ENCODE measurements at regions not wholly inside any gene's neighbourhood (a gene's known extent, or its start where the extent isn't known, plus 50 kb on each side); places are given as distances from the start of the nearest gene placed in this dataset.

GRCh38 chr1:87466621-87467020 is 137.9 kb downstream of the LMO4 start:
- no peak for DNase-seq (ENCODE audit: low spot score)
- H3K36me3 Mint-ChIP-seq (ENCODE audit: low read depth) = no peaks in the 10 kb centered on the region
- no peaks in the 10 kb centered on the region for H3K9me3 Mint-ChIP-seq (ENCODE audit: low read depth)
- no peak for TF ChIP-seq CTCF (IDR thresholded peaks at IDR 0.05)
- no peak overlapping the region for H3K4me3 Mint-ChIP-seq (ENCODE audit: unreplicated experiment)
- H3K27me3 Mint-ChIP-seq (ENCODE audit: low read depth) = no peaks in the 10 kb centered on the region
- H3K4me1 Mint-ChIP-seq (ENCODE audit: low read depth) = peaks cover 9% of the 10 kb centered on the region
- no peak overlapping the region for H3K27ac Mint-ChIP-seq (ENCODE audit: unreplicated experiment)

DNA sequence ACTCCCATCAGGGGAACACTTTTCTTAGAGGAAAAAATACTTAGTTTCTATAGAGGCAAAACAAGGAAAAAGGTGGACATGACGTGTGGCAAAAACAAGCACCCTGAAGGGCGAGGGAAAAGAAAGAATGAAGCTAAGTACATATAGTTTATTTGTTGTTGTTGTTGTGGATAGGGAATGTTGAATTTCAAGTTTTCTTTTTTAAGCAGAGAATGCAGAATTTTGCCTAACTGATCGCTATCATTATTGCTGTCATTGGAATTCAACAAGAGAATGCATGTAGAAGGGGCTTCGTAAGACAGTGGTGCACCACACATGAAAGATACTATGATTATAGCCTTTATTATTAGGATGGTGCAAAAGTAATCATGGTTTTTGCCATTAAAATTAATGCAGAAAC is 144.0 kb downstream of the LMO4 start:
- no peak for TF ChIP-seq CTCF (IDR thresholded peaks at IDR 0.05)
- Mint-ChIP-seq H3K4me3 (ENCODE audit: unreplicated experiment) (no peak overlapping the region), H3K27me3 (ENCODE audit: low read depth) (no peaks in the 10 kb centered on the region), H3K9me3 (ENCODE audit: low read depth) (no peaks in the 10 kb centered on the region), H3K27ac (ENCODE audit: unreplicated experiment) (no peak overlapping the region), H3K4me1 (ENCODE audit: low read depth) (peaks cover 5% of the 10 kb centered on the region), H3K36me3 (ENCODE audit: low read depth) (no peaks in the 10 kb centered on the region)
- no peak for DNase-seq (ENCODE audit: low spot score)

DNA sequence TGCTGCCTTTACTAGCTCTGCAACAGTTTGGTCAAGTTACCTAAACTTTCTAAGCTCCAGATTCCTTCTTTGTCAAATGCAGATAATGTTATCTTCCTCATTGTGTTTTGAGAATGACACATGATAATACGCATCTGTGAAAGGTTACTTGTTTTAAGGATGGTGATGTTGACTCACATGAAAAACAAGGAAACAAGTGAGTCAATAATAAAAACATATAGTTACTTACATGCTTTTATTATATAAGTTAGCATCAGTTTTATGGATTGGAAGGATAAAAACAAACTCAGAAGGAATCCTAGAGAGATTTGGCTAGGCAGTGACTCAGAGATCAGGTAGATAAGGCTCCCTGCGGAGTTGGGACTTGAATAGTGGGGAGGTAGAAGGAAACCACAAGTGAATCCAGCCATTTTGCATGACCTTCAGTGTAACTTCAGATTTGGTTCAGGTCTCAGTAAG is 144.6 kb downstream of the LMO4 start:
- no peak for TF ChIP-seq CTCF (IDR thresholded peaks at IDR 0.05)
- no peaks in the 10 kb centered on the region for H3K36me3 Mint-ChIP-seq (ENCODE audit: low read depth)
- H3K27me3 Mint-ChIP-seq (ENCODE audit: low read depth) = no peaks in the 10 kb centered on the region

GRCh38 chr1:87474098-87474497 is 145.4 kb downstream of the LMO4 start:
- Mint-ChIP-seq H3K27me3 (ENCODE audit: low read depth) (no peaks in the 10 kb centered on the region), H3K36me3 (ENCODE audit: low read depth) (no peaks in the 10 kb centered on the region), H3K4me3 (ENCODE audit: unreplicated experiment) (no peak overlapping the region), H3K9me3 (ENCODE audit: low read depth) (no peaks in the 10 kb centered on the region), H3K4me1 (ENCODE audit: low read depth) (peaks cover 5% of the 10 kb centered on the region), H3K27ac (ENCODE audit: unreplicated experiment) (no peak overlapping the region)
- TF ChIP-seq CTCF (IDR thresholded peaks at IDR 0.05) = no peak
- DNase-seq (ENCODE audit: low spot score) = no peak

More for the DNA sequence above, 144.6 kb downstream of the LMO4 start:
- Mint-ChIP-seq H3K9me3 (ENCODE audit: low read depth) (no peaks in the 10 kb centered on the region), H3K4me1 (ENCODE audit: low read depth) (peaks cover 5% of the 10 kb centered on the region), H3K4me3 (ENCODE audit: unreplicated experiment) (no peak overlapping the region), H3K27ac (ENCODE audit: unreplicated experiment) (no peak overlapping the region)
- DNase-seq (ENCODE audit: low spot score) = no peak

- no peaks in the 10 kb centered on the region for H3K9me3 Mint-ChIP-seq (ENCODE audit: low read depth)
- TF ChIP-seq CTCF (IDR thresholded peaks at IDR 0.05) = no peak
- H3K4me1 Mint-ChIP-seq (ENCODE audit: low read depth) = no peaks in the 10 kb centered on the region
- no peak overlapping the region for H3K4me3 Mint-ChIP-seq (ENCODE audit: unreplicated experiment)
- no peaks in the 10 kb centered on the region for H3K27me3 Mint-ChIP-seq (ENCODE audit: low read depth)
- H3K27ac Mint-ChIP-seq (ENCODE audit: unreplicated experiment) = no peak overlapping the region
- no peaks in the 10 kb centered on the region for H3K36me3 Mint-ChIP-seq (ENCODE audit: low read depth)
- DNase-seq (ENCODE audit: low spot score) = no peak
Observed at GRCh38 chr1:87478231-87478630, 149.6 kb downstream of the LMO4 start.
